H9 (cell line): ENCODE measurements at regions not wholly inside any gene's neighbourhood (a gene's known extent, or its start where the extent isn't known, plus 50 kb on each side); places are given as distances from the start of the nearest gene placed in this dataset.

Source experiments
- DNase-seq: peaks from one replicate; pipeline ENCODE4 v3.0.0-alpha.2; 2017
- H2AFZ ChIP-seq: one replicate; pipeline ENCODE4 v1.6.1; 2013; ENCODE audit warnings: mild to moderate bottlenecking, low read length, control low read depth, moderate library complexity
- H2AK5ac ChIP-seq: 2 replicates; pipeline ENCODE4 v1.6.1; 2013; ENCODE audit warnings: low read length, control low read depth, mixed read lengths; ENCODE audit not compliant: insufficient read length
- H2BK120ac ChIP-seq: one replicate; pipeline ENCODE4 v1.6.1; 2013; ENCODE audit warnings: low read depth, mild to moderate bottlenecking, low read length, control low read depth, inconsistent platforms; ENCODE audit not compliant: poor library complexity, severe bottlenecking
- H2BK12ac ChIP-seq: 2 replicates; pipeline ENCODE4 v1.6.1; 2013; ENCODE audit warnings: low read length, control low read depth, mixed read lengths, low read depth; ENCODE audit not compliant: insufficient read length
- H2BK15ac ChIP-seq: 2 replicates; pipeline ENCODE4 v1.6.1; 2013; ENCODE audit warnings: low read depth, low read length, control low read depth
- H2BK20ac ChIP-seq: one replicate; pipeline ENCODE4 v1.6.1; 2013; ENCODE audit warnings: low read depth, mild to moderate bottlenecking, low read length, control low read depth, inconsistent platforms; ENCODE audit not compliant: poor library complexity, severe bottlenecking
- H2BK5ac ChIP-seq: 2 replicates; pipeline ENCODE4 v1.6.1; 2013; ENCODE audit warnings: low read length, control low read depth, mixed read lengths; ENCODE audit not compliant: insufficient read length
- H3K14ac ChIP-seq: 2 replicates; pipeline ENCODE4 v1.6.1; 2013; ENCODE audit warnings: low read length, control low read depth; ENCODE audit not compliant: insufficient read depth
- H3K18ac ChIP-seq: 2 replicates; pipeline ENCODE4 v1.6.1; 2013; ENCODE audit warnings: low read depth, mild to moderate bottlenecking, mixed read lengths, low read length, control low read depth; ENCODE audit not compliant: insufficient read length
- H3K23ac ChIP-seq: 2 replicates; pipeline ENCODE4 v1.6.1; 2013; ENCODE audit warnings: low read length, control low read depth, mixed read lengths, low read depth; ENCODE audit not compliant: insufficient read length
- H3K23me2 ChIP-seq: 2 replicates; pipeline ENCODE4 v1.6.1; 2013; ENCODE audit warnings: low read depth, mild to moderate bottlenecking, mixed read lengths, low read length, control low read depth; ENCODE audit not compliant: insufficient read length, poor library complexity, severe bottlenecking
- H3K27ac ChIP-seq: 2 replicates; pipeline ENCODE4 v1.5.1; 2013; ENCODE audit warnings: low read length, control low read depth, mixed read lengths, low read depth; ENCODE audit not compliant: insufficient read length
- H3K27me3 ChIP-seq: 2 replicates; pipeline ENCODE4 v1.6.1; 2013; ENCODE audit warnings: low read length, control low read depth, inconsistent platforms; ENCODE audit not compliant: insufficient read depth
- H3K4ac ChIP-seq: 2 replicates; pipeline ENCODE4 v1.6.1; 2013; ENCODE audit warnings: low read depth, mild to moderate bottlenecking, control low read depth, inconsistent platforms, low read length, moderate library complexity
- H3K4me1 ChIP-seq: 2 replicates; pipeline ENCODE4 v1.6.1; 2013; ENCODE audit warnings: low read length, control low read depth, inconsistent platforms; ENCODE audit not compliant: insufficient read depth
- H3K4me2 ChIP-seq: 2 replicates; pipeline ENCODE4 v1.6.1; 2013; ENCODE audit warnings: low read length, control low read depth, mixed read lengths; ENCODE audit not compliant: insufficient read length, insufficient read depth
- H3K56ac ChIP-seq: 2 replicates; pipeline ENCODE4 v1.6.1; 2013; ENCODE audit warnings: low read depth, mild to moderate bottlenecking, mixed read lengths, low read length, control low read depth; ENCODE audit not compliant: insufficient read length
- H3K79me1 ChIP-seq: 2 replicates; pipeline ENCODE4 v1.6.1; 2013; ENCODE audit warnings: low read depth, mild to moderate bottlenecking, moderate library complexity, low read length, control low read depth, inconsistent platforms; ENCODE audit not compliant: insufficient read depth, poor library complexity, severe bottlenecking
- H3K79me2 ChIP-seq: 2 replicates; pipeline ENCODE4 v1.6.1; 2013; ENCODE audit warnings: low read length, control low read depth, inconsistent platforms; ENCODE audit not compliant: insufficient read depth
- H3K9ac ChIP-seq: 2 replicates; pipeline ENCODE4 v1.6.1; 2013; ENCODE audit warnings: low read length, control low read depth, mixed read lengths; ENCODE audit not compliant: insufficient read length; ENCODE audit errors: extremely low read depth
- H3K9me3 ChIP-seq: one replicate; pipeline ENCODE4 v1.6.1; 2013; ENCODE audit warnings: low read depth, low read length, inconsistent platforms; ENCODE audit not compliant: control insufficient read depth
- H3T11ph ChIP-seq: one replicate; pipeline ENCODE4 v1.6.1; 2013; ENCODE audit warnings: mild to moderate bottlenecking, low read length, control low read depth, inconsistent platforms
- H4K20me1 ChIP-seq: one replicate; pipeline ENCODE4 v1.6.1; 2013; ENCODE audit not compliant: control insufficient read depth, insufficient read length, insufficient read depth
- H4K5ac ChIP-seq: 2 replicates; pipeline ENCODE4 v1.6.1; 2013; ENCODE audit warnings: low read depth, mild to moderate bottlenecking, mixed read lengths, low read length, control low read depth; ENCODE audit not compliant: insufficient read length
- H4K8ac ChIP-seq: replicated peaks from 2 replicates; pipeline ENCODE4 v1.6.1; 2013; ENCODE audit warnings: low read length, control low read depth, mixed read lengths, low read depth; ENCODE audit not compliant: insufficient read length
- H4K91ac ChIP-seq: 2 replicates; pipeline ENCODE4 v1.6.1; 2013; ENCODE audit warnings: low read depth, mild to moderate bottlenecking, moderate library complexity, mixed read lengths, low read length, control low read depth; ENCODE audit not compliant: insufficient read length
- H3K27ac Mint-ChIP-seq, 3 experiments: 2 replicates in 2 of 3; 3 replicates in 1 of 3; pipeline ENCODE4 v1.8.0; 2020 to 2021; ENCODE audit warnings: mixed read lengths in 3 of 3, mild to moderate bottlenecking in 1 of 3, moderate library complexity in 1 of 3
- H3K27me3 Mint-ChIP-seq: 2 replicates; pipeline ENCODE4 v1.8.0; 2021; ENCODE audit warnings: low read depth, mild to moderate bottlenecking, moderate library complexity, mixed read lengths
- H3K36me3 Mint-ChIP-seq, 3 experiments: 2 replicates in 2 of 3; 3 replicates in 1 of 3; pipeline ENCODE4 v1.8.0; 2020 to 2021; ENCODE audit warnings: low read depth in 3 of 3, mixed read lengths in 3 of 3; ENCODE audit not compliant: insufficient read depth in 1 of 3
- H3K4me1 Mint-ChIP-seq, 2 experiments: 2 replicates each; pipeline ENCODE4 v1.8.0; 2020; ENCODE audit warnings: mixed read lengths in 2 of 2
- H3K4me3 Mint-ChIP-seq, 2 experiments: 2 replicates in 1 of 2; 3 replicates in 1 of 2; pipeline ENCODE4 v1.8.0; 2020 to 2021; ENCODE audit warnings: mild to moderate bottlenecking in 2 of 2, mixed read lengths in 2 of 2, moderate library complexity in 1 of 2
- H3K9me3 Mint-ChIP-seq, 2 experiments: 2 replicates in 1 of 2; 3 replicates in 1 of 2; pipeline ENCODE4 v1.8.0; 2020; ENCODE audit warnings: mild to moderate bottlenecking in 2 of 2, mixed read lengths in 2 of 2, moderate library complexity in 1 of 2
- CTCF ChIP-seq: fragments of 200-600 bp; sonication (generic); conservative IDR thresholded peaks from 3 replicates; pipeline ENCODE4 v1.8.0; 2021; ENCODE audit warnings: antibody characterized with exemption, mild to moderate bottlenecking
- WGBS: extraction: QIAGEN DNeasy Blood & Tissue Kit; methylation state at CpG from one replicate; pipeline ENCODE4 v1.1.7; 2013; ENCODE audit warnings: missing lambda C conversion rate, low lambda C conversion rate, mixed read lengths; ENCODE audit not compliant: insufficient read length; ENCODE audit errors: extremely low coverage; 5-methylcytosine and 5-hydroxymethylcytosine counted together

- H3K27me3 Mint-ChIP-seq, result peaks cover 59% of the 10 kb centered on the region
- H4K91ac ChIP-seq, result no peak overlapping the region
- no peaks in the 10 kb centered on the region for H3K79me2 ChIP-seq
- no peak overlapping the region for H2AFZ ChIP-seq
- peaks cover 0 to 11% (median 5%) of the 10 kb centered on the region in 3 experiments; a peak in 2 of 7 replicates for H3K36me3 Mint-ChIP-seq
- H3K4me3 Mint-ChIP-seq, result no peak overlapping the region
- H2BK12ac ChIP-seq, result no peak overlapping the region
- H4K20me1 ChIP-seq, result no peaks in the 10 kb centered on the region
- no peak for TF ChIP-seq CTCF
- H4K8ac ChIP-seq, result no peak overlapping the region
- H2BK15ac ChIP-seq, result no peak overlapping the region
- no peak overlapping the region for H3T11ph ChIP-seq
- H4K5ac ChIP-seq, result no peak overlapping the region
- H3K4ac ChIP-seq, result no peak overlapping the region
- peaks cover under 1% of the 10 kb centered on the region in 2 experiments; a peak in 2 of 4 replicates for H3K4me1 Mint-ChIP-seq
- H2BK20ac ChIP-seq, result no peak overlapping the region
- H3K56ac ChIP-seq, result no peak overlapping the region
- no peak overlapping the region for H3K27ac Mint-ChIP-seq
- no peak overlapping the region for H3K18ac ChIP-seq
- H2BK5ac ChIP-seq, result no peak overlapping the region
- H3K23ac ChIP-seq, result no peak overlapping the region
- H3K27ac ChIP-seq, result no peak overlapping the region
- H3K4me2 ChIP-seq, result no peak overlapping the region
- no peaks in the 10 kb centered on the region for H3K9me3 ChIP-seq
- H3K27me3 ChIP-seq, result no peaks in the 10 kb centered on the region
- no peak overlapping the region for H3K14ac ChIP-seq
- no peaks in the 10 kb centered on the region for H3K23me2 ChIP-seq
- H2AK5ac ChIP-seq, result no peak overlapping the region
- no CpG with 5 or more reads among the region's 6 CpGs for WGBS
- H3K9ac ChIP-seq, result no peak overlapping the region
- no peak for DNase-seq
- H2BK120ac ChIP-seq, result no peak overlapping the region
- peaks cover 19 to 21% of the 10 kb centered on the region in 2 experiments for H3K9me3 Mint-ChIP-seq
- H3K4me1 ChIP-seq, result no peaks in the 10 kb centered on the region
- H3K79me1 ChIP-seq, result no peaks in the 10 kb centered on the region
Observed at GRCh38 chr17:73729101-73729500, 84.9 kb upstream of the SDK2 start.
